PC-9 (cell line): ENCODE measurements at regions not wholly inside any gene's neighbourhood (a gene's known extent, or its start where the extent isn't known, plus 50 kb on each side); places are given as distances from the start of the nearest gene placed in this dataset.

ENCODE experiments used
- BruUV-seq: library from RNA; stranded (reverse); fragments of 400-500 nt; replicated peaks from 2 replicates; lab custom pipeline; 2021; lab: Mats Ljungman, UMichigan
- CTCF ChIA-PET: fragments of 300-600 bp; sonication (Branson Sonifier 250); formaldehyde crosslinking; loops from one replicate; lab custom pipeline; 2022; ENCODE audit warnings: antibody characterized with exemption; lab: Charles Lee
- POLR2A ChIA-PET: fragments of 300-600 bp; sonication (Branson Sonifier 250); formaldehyde crosslinking; loops from one replicate; lab custom pipeline; 2022; ENCODE audit warnings: antibody characterized with exemption; ENCODE audit not compliant: unreplicated experiment; lab: Charles Lee
- DNase-seq, 2 experiments: peaks; one replicate each; pipeline versions ENCODE4 v3.0.0 to v3.0.0-alpha.2; 2015 to 2022; ENCODE audit warnings: mixed read lengths in 1 of 2
- H2AFZ ChIP-seq: fragments of 200-600 bp; sonication (generic); 2 replicates; pipeline ENCODE4 v1.8.1; 2017; ENCODE audit warnings: antibody characterized with exemption
- H3F3A ChIP-seq: fragments of 200-600 bp; sonication (generic); 2 replicates; pipeline ENCODE4 v1.8.1; 2017; ENCODE audit warnings: antibody characterized with exemption, mild to moderate bottlenecking, low read depth; ENCODE audit not compliant: insufficient read depth
- H3K27ac ChIP-seq: fragments of 200-600 bp; sonication (generic); 2 replicates; pipeline ENCODE4 v1.6.1; 2016; ENCODE audit warnings: mixed run types
- H3K27me3 ChIP-seq: fragments of 200-600 bp; sonication (generic); 2 replicates; pipeline ENCODE4 v1.6.1; 2016; ENCODE audit warnings: low read depth, mixed run types; ENCODE audit not compliant: insufficient read depth
- H3K36me3 ChIP-seq: fragments of 200-600 bp; sonication (generic); 2 replicates; pipeline ENCODE4 v1.6.1; 2016; ENCODE audit warnings: low read depth, mixed run types
- H3K4me1 ChIP-seq: fragments of 200-600 bp; sonication (generic); replicated peaks from 2 replicates; pipeline ENCODE4 v1.6.1; 2016; ENCODE audit warnings: mixed run types; ENCODE audit not compliant: insufficient read depth
- H3K4me2 ChIP-seq: fragments of 200-600 bp; sonication (generic); 2 replicates; pipeline ENCODE4 v1.6.1; 2017; ENCODE audit warnings: mixed run types
- H3K4me3 ChIP-seq: fragments of 200-600 bp; sonication (generic); 2 replicates; pipeline ENCODE4 v1.6.1; 2016; ENCODE audit warnings: mixed run types
- H3K79me2 ChIP-seq: fragments of 200-600 bp; sonication (generic); 2 replicates; pipeline ENCODE4 v1.6.1; 2017; ENCODE audit warnings: low read depth, mixed run types
- H3K9me2 ChIP-seq: fragments of 200-600 bp; sonication (generic); 2 replicates; pipeline ENCODE4 v1.8.1; 2017; ENCODE audit warnings: mild to moderate bottlenecking; ENCODE audit not compliant: insufficient read depth
- H3K9me3 ChIP-seq: fragments of 200-600 bp; sonication (generic); 2 replicates; pipeline ENCODE4 v1.8.1; 2016; ENCODE audit warnings: low read depth; ENCODE audit not compliant: insufficient read depth
- H4K20me1 ChIP-seq: fragments of 200-600 bp; sonication (generic); 2 replicates; pipeline ENCODE4 v1.8.1; 2017; ENCODE audit not compliant: insufficient read depth
- EZH2 ChIP-seq: fragments of 200-600 bp; sonication (generic); IDR thresholded peaks from 2 replicates; pipeline ENCODE4 v1.8.0; 2017; ENCODE audit warnings: antibody characterized with exemption, low read depth
- intact Hi-C: fragments of 100-400 bp; cut with micrococcal nuclease; formaldehyde crosslinking; loops from one replicate; pipeline ENCODE4 v1.10.0; 2022; ENCODE audit not compliant: unreplicated experiment
- TF ChIP-seq, protein P1 (sequence below): fragments of 200-600 bp; sonication (generic); conservative IDR thresholded peaks from 2 replicates; pipeline ENCODE4 v1.6.1; 2017; ENCODE audit warnings: mixed run types, antibody characterized with exemption, mild to moderate bottlenecking, moderate library complexity

- no peak overlapping the region for H3K27ac ChIP-seq
- no peaks in the 10 kb centered on the region for H3K9me3 ChIP-seq
- ChIA-PET CTCF (no interaction called here), POLR2A (no interaction called here)
- peaks cover 50% of the 10 kb centered on the region for H3K4me1 ChIP-seq
- no peaks in the 10 kb centered on the region for H3K9me2 ChIP-seq
- peaks cover 16% of the 10 kb centered on the region for H3F3A ChIP-seq
- intact Hi-C loops, result no loop called here
- no peak overlapping the region for H3K4me3 ChIP-seq
- DNase-seq, result no peak
- no peaks in the 10 kb centered on the region for H3K27me3 ChIP-seq
- H3K36me3 ChIP-seq, result no peaks in the 10 kb centered on the region
- H3K79me2 ChIP-seq, result no peaks in the 10 kb centered on the region
- H4K20me1 ChIP-seq, result no peaks in the 10 kb centered on the region
- H2AFZ ChIP-seq, result no peak overlapping the region
- BruUV-seq, result no TSS peak
- TF ChIP-seq, protein P1, sequence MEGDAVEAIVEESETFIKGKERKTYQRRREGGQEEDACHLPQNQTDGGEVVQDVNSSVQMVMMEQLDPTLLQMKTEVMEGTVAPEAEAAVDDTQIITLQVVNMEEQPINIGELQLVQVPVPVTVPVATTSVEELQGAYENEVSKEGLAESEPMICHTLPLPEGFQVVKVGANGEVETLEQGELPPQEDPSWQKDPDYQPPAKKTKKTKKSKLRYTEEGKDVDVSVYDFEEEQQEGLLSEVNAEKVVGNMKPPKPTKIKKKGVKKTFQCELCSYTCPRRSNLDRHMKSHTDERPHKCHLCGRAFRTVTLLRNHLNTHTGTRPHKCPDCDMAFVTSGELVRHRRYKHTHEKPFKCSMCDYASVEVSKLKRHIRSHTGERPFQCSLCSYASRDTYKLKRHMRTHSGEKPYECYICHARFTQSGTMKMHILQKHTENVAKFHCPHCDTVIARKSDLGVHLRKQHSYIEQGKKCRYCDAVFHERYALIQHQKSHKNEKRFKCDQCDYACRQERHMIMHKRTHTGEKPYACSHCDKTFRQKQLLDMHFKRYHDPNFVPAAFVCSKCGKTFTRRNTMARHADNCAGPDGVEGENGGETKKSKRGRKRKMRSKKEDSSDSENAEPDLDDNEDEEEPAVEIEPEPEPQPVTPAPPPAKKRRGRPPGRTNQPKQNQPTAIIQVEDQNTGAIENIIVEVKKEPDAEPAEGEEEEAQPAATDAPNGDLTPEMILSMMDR, result no peak
- no peak for TF ChIP-seq EZH2
- H3K4me2 ChIP-seq, result no peak overlapping the region
Observed at GRCh38 chr2:65549257-65549627, 116.8 kb upstream of the SPRED2 start.

DNA sequence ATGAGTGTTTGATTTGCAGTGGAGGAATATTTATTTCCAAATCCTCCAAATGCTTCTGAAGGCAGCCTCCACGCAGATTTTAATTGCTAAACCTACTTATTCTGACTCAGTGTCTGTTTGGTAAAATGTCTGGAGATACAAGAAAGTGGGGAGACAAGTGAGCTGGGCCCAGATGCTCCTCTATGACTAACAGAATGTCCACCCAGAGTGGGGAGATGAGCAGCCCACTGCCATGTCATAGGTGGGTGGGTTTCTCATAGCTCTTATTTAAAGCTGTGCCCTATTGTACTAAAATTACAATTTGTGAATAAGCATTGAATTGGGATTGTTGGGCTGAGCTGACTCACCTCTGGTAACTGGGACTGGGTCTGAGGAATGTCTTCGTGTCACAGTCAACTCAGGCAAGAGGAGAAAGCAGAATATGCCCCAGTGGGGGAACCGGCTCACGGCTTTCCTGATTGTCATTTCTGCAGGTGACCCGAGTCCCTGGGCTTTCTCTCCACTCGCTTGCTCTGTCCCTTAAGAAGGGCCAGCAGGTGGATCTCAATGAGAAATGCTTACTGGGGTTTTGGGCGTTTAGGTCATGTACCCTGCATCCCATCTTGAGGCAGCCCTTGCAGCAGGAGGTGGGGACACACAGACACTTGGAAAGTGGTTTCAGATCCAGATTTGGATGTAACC is 116.3 kb upstream of the SPRED2 start:
- Histone ChIP-seq H4K20me1 (no peaks in the 10 kb centered on the region), H3K79me2 (no peaks in the 10 kb centered on the region), H3K4me1 (peaks cover 45% of the 10 kb centered on the region), H3K36me3 (no peaks in the 10 kb centered on the region), H3K9me2 (no peaks in the 10 kb centered on the region), H3K27ac (no peak overlapping the region), H3K9me3 (no peaks in the 10 kb centered on the region), H3F3A (peaks cover 12% of the 10 kb centered on the region), H3K4me3 (no peak overlapping the region), H3K27me3 (no peaks in the 10 kb centered on the region), H2AFZ (no peak overlapping the region), H3K4me2 (no peak overlapping the region)
- DNase-seq, result no peak
- ChIA-PET CTCF (no interaction called here), POLR2A (no interaction called here)
- no TSS peak for BruUV-seq
- TF ChIP-seq, protein P1, result no peak
- no peak for TF ChIP-seq EZH2
- intact Hi-C loops, result no loop called here

- H3K79me2 ChIP-seq, result no peaks in the 10 kb centered on the region
- intact Hi-C loops, result no loop called here
- H3K27ac ChIP-seq, result no peak overlapping the region
- H2AFZ ChIP-seq, result no peak overlapping the region
- TF ChIP-seq, protein P1, result no peak
- no peak for TF ChIP-seq EZH2
- no TSS peak for BruUV-seq
- no peaks in the 10 kb centered on the region for H4K20me1 ChIP-seq
- H3K4me2 ChIP-seq, result no peak overlapping the region
- ChIA-PET CTCF (no interaction called here), POLR2A (no interaction called here)
- no peaks in the 10 kb centered on the region for H3K9me3 ChIP-seq
- DNase-seq, result no peak
- H3K9me2 ChIP-seq, result no peaks in the 10 kb centered on the region
- no peaks in the 10 kb centered on the region for H3K27me3 ChIP-seq
- H3K4me1 ChIP-seq, result peaks cover 38% of the 10 kb centered on the region
- H3K4me3 ChIP-seq, result no peak overlapping the region
- H3K36me3 ChIP-seq, result no peaks in the 10 kb centered on the region
- H3F3A ChIP-seq, result peaks cover 12% of the 10 kb centered on the region
Observed at GRCh38 chr2:65548064-65548463, 115.7 kb upstream of the SPRED2 start.
